HG03354 (cell line): ENCODE measurements at regions not wholly inside any gene's neighbourhood (a gene's known extent, or its start where the extent isn't known, plus 50 kb on each side); places are given as distances from the start of the nearest gene placed in this dataset.
"Not testable (repeated sequence)": the region's sequence is repeated elsewhere in the genome, so short reads cannot be mapped to it uniquely, and the experiment has no call there.

Experiments used
- ATAC-seq: cut with Tn5 transposase; IDR thresholded peaks from one replicate; pipeline ENCODE4 v1.9.1; 2021; ENCODE audit warnings: mild to moderate bottlenecking; ENCODE audit not compliant: unreplicated experiment, poor library complexity, severe bottlenecking

- no peak for ATAC-seq
These were observed 386.5 kb upstream of the ATP11B start for GRCh38 chr3:182406786-182407185.

GRCh38 chr3:182410051-182410450, 383.3 kb upstream of the ATP11B start:
- no peak for ATAC-seq

- ATAC-seq = no peak
These were observed 381.2 kb upstream of the ATP11B start for GRCh38 chr3:182412066-182412465.

GRCh38 chr3:182413061-182413460, 380.2 kb upstream of the ATP11B start:
- ATAC-seq = no peak

- no peak for ATAC-seq
These were observed 379.6 kb upstream of the ATP11B start for GRCh38 chr3:182413682-182414081.

GRCh38 chr3:182414586-182414985, 378.7 kb upstream of the ATP11B start:
- ATAC-seq = no peak

GRCh38 chr3:182420741-182421140, 372.6 kb upstream of the ATP11B start:
- ATAC-seq = no peak

GRCh38 chr3:182424006-182424405, 369.3 kb upstream of the ATP11B start:
- ATAC-seq = no peak

- not testable (repeated sequence) for ATAC-seq
These were observed 367.2 kb upstream of the ATP11B start for GRCh38 chr3:182425926-182426718.

GRCh38 chr3:182431972-182432371, 361.3 kb upstream of the ATP11B start:
- not testable (repeated sequence) for ATAC-seq

GRCh38 chr3:182435860-182436259, 357.4 kb upstream of the ATP11B start:
- no peak for ATAC-seq

GRCh38 chr3:182436547-182436946, 356.8 kb upstream of the ATP11B start:
- ATAC-seq = no peak

GRCh38 chr3:182438398-182438797, 354.9 kb upstream of the ATP11B start:
- no peak for ATAC-seq

- ATAC-seq = no peak
These were observed 353.2 kb upstream of the ATP11B start for GRCh38 chr3:182440101-182440500.

- no peak for ATAC-seq
These were observed 347.7 kb upstream of the ATP11B start for GRCh38 chr3:182445576-182445975.

- no peak for ATAC-seq
These were observed 342.1 kb upstream of the ATP11B start for GRCh38 chr3:182450942-182451787.

GRCh38 chr3:182451871-182452270, 341.4 kb upstream of the ATP11B start:
- no peak for ATAC-seq

GRCh38 chr3:182455011-182455410, 338.3 kb upstream of the ATP11B start:
- ATAC-seq = no peak

- no peak for ATAC-seq
These were observed 333.0 kb upstream of the ATP11B start for GRCh38 chr3:182460303-182460702.

- no peak for ATAC-seq
These were observed 331.2 kb upstream of the ATP11B start for GRCh38 chr3:182462152-182462551.
